Astrocyte (in vitro differentiated cells and primary cell): ENCODE measurements at regions not wholly inside any gene's neighbourhood (a gene's known extent, or its start where the extent isn't known, plus 50 kb on each side); places are given as distances from the start of the nearest gene placed in this dataset.
"Not testable (repeated sequence)": the region's sequence is repeated elsewhere in the genome, so short reads cannot be mapped to it uniquely, and the experiment has no call there.

Experiments used
- DNase-seq: peaks from one replicate; pipeline ENCODE4 v3.0.0-alpha.2; 2010; ENCODE audit warnings: low read depth
- FAIRE-seq: peaks from 2 replicates; lab custom pipeline; 2011; peaks lifted over from hg19 to GRCh38; lab: Jason Lieb, UNC
- H2AFZ ChIP-seq: 2 replicates; pipeline ENCODE4 v1.6.0; 2012; ENCODE audit warnings: low read depth, low read length, inconsistent platforms
- H3K27ac ChIP-seq: 2 replicates; pipeline ENCODE4 v1.5.1; 2011; ENCODE audit warnings: low read depth, low read length, inconsistent platforms
- H3K27me3 ChIP-seq: 2 replicates; pipeline ENCODE4 v1.6.0; 2011; ENCODE audit warnings: low read length, inconsistent platforms; ENCODE audit not compliant: insufficient read depth
- H3K36me3 ChIP-seq: 2 replicates; pipeline ENCODE4 v1.5.1; 2011; ENCODE audit warnings: low read length, inconsistent platforms; ENCODE audit not compliant: insufficient read depth
- H3K4me1 ChIP-seq: 2 replicates; pipeline ENCODE4 v1.5.1; 2011; ENCODE audit warnings: low read length, inconsistent platforms; ENCODE audit not compliant: insufficient read depth
- H3K4me2 ChIP-seq: 2 replicates; pipeline ENCODE4 v1.6.0; 2012; ENCODE audit warnings: low read length, inconsistent platforms
- H3K4me3 ChIP-seq: 2 replicates; pipeline ENCODE4 v1.5.1; 2011; ENCODE audit warnings: low read depth, mild to moderate bottlenecking, low read length, inconsistent platforms; ENCODE audit not compliant: insufficient read depth
- H3K79me2 ChIP-seq: 2 replicates; pipeline ENCODE4 v1.6.0; 2012; ENCODE audit warnings: mild to moderate bottlenecking, low read length, inconsistent platforms; ENCODE audit not compliant: insufficient read depth
- H3K9ac ChIP-seq: 2 replicates; pipeline ENCODE4 v1.6.0; 2012; ENCODE audit warnings: mild to moderate bottlenecking, low read length, inconsistent platforms
- H3K9me3 ChIP-seq: 2 replicates; pipeline ENCODE4 v1.5.1; 2012; ENCODE audit warnings: low read depth, mild to moderate bottlenecking, low read length, inconsistent platforms; ENCODE audit not compliant: insufficient read depth
- H4K20me1 ChIP-seq: 2 replicates; pipeline ENCODE4 v1.6.0; 2012; ENCODE audit warnings: low read length, inconsistent platforms; ENCODE audit not compliant: insufficient read depth
- H3K27ac Mint-ChIP-seq: one replicate; pipeline ENCODE4 v1.8.0; 2021; ENCODE audit warnings: mild to moderate bottlenecking, mixed read lengths; ENCODE audit not compliant: unreplicated experiment
- H3K27me3 Mint-ChIP-seq: one replicate; pipeline ENCODE4 v1.8.0; 2021; ENCODE audit warnings: low read depth, mixed read lengths; ENCODE audit not compliant: unreplicated experiment
- H3K36me3 Mint-ChIP-seq: one replicate; pipeline ENCODE4 v1.8.0; 2021; ENCODE audit warnings: low read depth, mixed read lengths; ENCODE audit not compliant: unreplicated experiment
- H3K4me1 Mint-ChIP-seq: one replicate; pipeline ENCODE4 v1.8.0; 2021; ENCODE audit warnings: low read depth, mixed read lengths; ENCODE audit not compliant: unreplicated experiment
- H3K4me3 Mint-ChIP-seq: one replicate; pipeline ENCODE4 v1.8.0; 2021; ENCODE audit warnings: mild to moderate bottlenecking, moderate library complexity, mixed read lengths; ENCODE audit not compliant: unreplicated experiment
- H3K9me3 Mint-ChIP-seq: one replicate; pipeline ENCODE4 v1.8.0; 2021; ENCODE audit warnings: mild to moderate bottlenecking, mixed read lengths; ENCODE audit not compliant: unreplicated experiment
- CTCF ChIP-seq: IDR thresholded peaks from 2 replicates; pipeline ENCODE4 v1.5.1; 2011; ENCODE audit warnings: low read depth, mild to moderate bottlenecking, inconsistent platforms, low read length, moderate library complexity; ENCODE audit not compliant: insufficient read depth
- EZH2 ChIP-seq: IDR thresholded peaks from 2 replicates; pipeline ENCODE4 v1.6.1; 2012; ENCODE audit warnings: mild to moderate bottlenecking, low read length, inconsistent platforms; ENCODE audit not compliant: insufficient read depth

DNA sequence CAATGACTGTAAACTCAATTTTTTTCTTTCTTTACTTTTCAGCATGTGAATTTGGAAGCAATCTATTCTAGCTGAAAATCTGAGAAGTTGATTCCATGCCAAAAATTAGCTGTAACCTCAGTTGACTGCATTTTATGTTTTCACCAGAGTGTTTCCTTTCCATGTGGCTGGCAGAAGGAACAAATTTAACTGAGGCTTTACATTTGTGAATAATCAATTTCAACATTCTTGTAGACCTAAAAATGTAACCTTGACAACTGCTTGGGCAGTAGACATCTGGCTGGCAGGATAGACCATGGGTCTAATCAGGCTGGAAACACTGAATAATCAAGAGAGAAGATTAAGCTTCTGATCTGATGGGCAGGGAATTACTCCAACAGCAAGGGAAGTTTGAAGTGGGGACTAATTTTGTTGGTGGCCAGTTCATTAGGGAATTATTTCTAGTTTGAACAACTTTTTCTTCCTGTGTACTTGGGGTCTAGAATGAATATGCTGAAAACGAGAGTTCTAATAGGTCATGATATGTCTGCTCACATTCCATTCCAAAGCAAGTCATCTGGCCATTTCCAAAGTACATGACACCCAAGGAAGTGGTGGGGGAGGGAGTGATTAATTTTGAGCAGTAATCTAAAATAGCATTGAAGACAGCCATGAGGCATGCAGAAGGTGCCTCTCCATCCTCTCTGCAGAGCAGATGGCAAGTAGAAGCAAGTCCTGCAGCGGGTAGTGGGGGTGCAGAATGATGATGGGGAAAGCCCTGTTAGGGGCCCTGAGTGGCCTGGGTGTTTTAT lies 68.2 kb downstream of the ATP23 start:
- Histone ChIP-seq H3K9ac (no peak overlapping the region), H3K79me2 (no peaks in the 10 kb centered on the region), H3K4me2 (no peak overlapping the region), H3K4me1 (no peaks in the 10 kb centered on the region), H3K36me3 (no peaks in the 10 kb centered on the region), H3K27me3 (no peaks in the 10 kb centered on the region), H2AFZ (no peak overlapping the region), H4K20me1 (no peaks in the 10 kb centered on the region), H3K27ac (no peak overlapping the region), H3K4me3 (no peak overlapping the region), H3K9me3 (peaks cover 3% of the 10 kb centered on the region)
- Mint-ChIP-seq H3K27ac (no peak overlapping the region), H3K9me3 (peaks cover 4% of the 10 kb centered on the region), H3K27me3 (no peaks in the 10 kb centered on the region), H3K4me1 (no peaks in the 10 kb centered on the region), H3K36me3 (no peaks in the 10 kb centered on the region), H3K4me3 (no peak overlapping the region)
- TF ChIP-seq EZH2 (no peak), CTCF (no peak)
- peak; percentile 18 for DNase-seq
- no peak for FAIRE-seq

- Mint-ChIP-seq H3K36me3 (no peaks in the 10 kb centered on the region), H3K9me3 (peaks cover 4% of the 10 kb centered on the region), H3K27me3 (no peaks in the 10 kb centered on the region), H3K4me1 (no peaks in the 10 kb centered on the region), H3K27ac (no peak overlapping the region), H3K4me3 (no peak overlapping the region)
- no peak overlapping the region for H3K27ac ChIP-seq
- no peaks in the 10 kb centered on the region for H4K20me1 ChIP-seq
- H3K79me2 ChIP-seq = no peaks in the 10 kb centered on the region
- no peaks in the 10 kb centered on the region for H3K4me1 ChIP-seq
- no peak for FAIRE-seq
- DNase-seq = no peak
- H3K27me3 ChIP-seq = no peaks in the 10 kb centered on the region
- H3K9ac ChIP-seq = no peak overlapping the region
- no peak overlapping the region for H3K4me2 ChIP-seq
- H3K36me3 ChIP-seq = no peaks in the 10 kb centered on the region
- no peak overlapping the region for H3K4me3 ChIP-seq
- peaks cover 3% of the 10 kb centered on the region for H3K9me3 ChIP-seq
- H2AFZ ChIP-seq = no peak overlapping the region
- TF ChIP-seq EZH2 (no peak), CTCF (no peak)
Measured at GRCh38 chr12:58011676-58012075, 70.3 kb downstream of the ATP23 start.

GRCh38 chr12:58022379-58023020 lies 81.1 kb downstream of the ATP23 start:
- H3K36me3 ChIP-seq, H4K20me1 ChIP-seq, H3K4me1 Mint-ChIP-seq, H3K36me3 Mint-ChIP-seq, H3K27me3 ChIP-seq, H3K4me3 ChIP-seq, H3K4me2 ChIP-seq, DNase-seq, FAIRE-seq, H3K79me2 ChIP-seq, H3K27ac ChIP-seq, H3K27ac Mint-ChIP-seq, H3K9me3 ChIP-seq, H3K4me3 Mint-ChIP-seq, H3K27me3 Mint-ChIP-seq, H3K9ac ChIP-seq, H3K4me1 ChIP-seq, H2AFZ ChIP-seq: not testable (repeated sequence)
- peaks cover 19% of the 10 kb centered on the region for H3K9me3 Mint-ChIP-seq
